ENCODE measurements at regions not wholly inside any gene's neighbourhood (a gene's known extent, or its start where the extent isn't known, plus 50 kb on each side); places are given as distances from the start of the nearest gene placed in this dataset.

DNA sequence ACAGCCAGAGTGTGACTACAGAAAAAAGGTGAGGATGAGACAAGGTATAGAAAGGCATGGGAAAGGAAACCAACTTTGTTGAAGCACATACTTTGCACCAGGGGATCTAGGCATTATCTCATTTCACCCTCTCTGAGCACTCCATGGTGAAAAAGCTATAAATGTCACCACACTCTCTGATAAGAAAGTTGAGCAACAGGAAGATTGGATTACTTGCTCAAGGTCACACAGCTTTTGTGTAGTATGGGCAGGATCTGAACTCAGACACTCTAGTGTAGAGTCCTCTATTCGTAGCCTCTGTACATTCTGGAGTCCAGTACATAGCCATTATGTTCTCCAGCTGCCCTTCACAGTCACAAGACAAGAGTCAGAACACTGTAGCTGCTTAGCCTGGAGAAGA, 163.4 kb upstream of the SEMA6D start:
- DNase-seq = no peak

DNA sequence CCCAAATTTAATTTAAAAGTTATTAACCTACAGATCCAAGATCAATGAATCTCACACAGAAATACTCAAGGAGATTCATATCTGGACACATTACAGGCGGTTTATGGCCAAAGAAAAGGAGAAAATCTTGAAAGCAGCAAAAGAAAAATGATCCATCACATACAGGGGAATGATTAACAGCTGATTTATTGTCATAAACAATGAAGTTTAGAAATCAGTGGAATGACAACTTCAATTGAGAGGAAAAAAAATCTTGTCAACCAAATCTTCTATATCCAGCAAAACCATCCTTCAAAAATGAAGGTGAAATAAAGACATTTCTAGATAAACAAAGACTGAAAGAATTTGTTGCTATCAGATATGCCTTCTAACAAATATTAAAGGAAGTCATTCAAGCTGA, 156.2 kb upstream of the SEMA6D start:
- DNase-seq = no peak

DNA sequence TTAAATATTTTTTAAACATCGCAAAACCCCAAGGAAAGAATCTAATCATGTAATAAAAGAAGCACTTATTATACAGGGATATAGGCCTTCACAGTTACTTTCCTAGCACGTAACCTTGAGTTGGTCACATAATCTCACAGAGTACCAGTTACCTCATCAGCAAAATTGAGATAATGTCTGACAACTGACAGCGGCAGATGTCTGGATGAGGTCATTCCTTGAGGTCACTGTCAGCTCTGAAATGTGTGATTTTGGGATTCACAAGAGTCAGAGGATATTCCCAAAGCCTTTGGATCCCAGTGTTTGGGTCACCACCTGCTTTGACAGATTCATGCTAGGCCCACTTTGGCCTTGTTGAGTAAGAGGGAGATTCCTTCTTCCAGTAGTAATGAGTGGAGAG, 151.4 kb upstream of the SEMA6D start:
- no peak for DNase-seq

DNA sequence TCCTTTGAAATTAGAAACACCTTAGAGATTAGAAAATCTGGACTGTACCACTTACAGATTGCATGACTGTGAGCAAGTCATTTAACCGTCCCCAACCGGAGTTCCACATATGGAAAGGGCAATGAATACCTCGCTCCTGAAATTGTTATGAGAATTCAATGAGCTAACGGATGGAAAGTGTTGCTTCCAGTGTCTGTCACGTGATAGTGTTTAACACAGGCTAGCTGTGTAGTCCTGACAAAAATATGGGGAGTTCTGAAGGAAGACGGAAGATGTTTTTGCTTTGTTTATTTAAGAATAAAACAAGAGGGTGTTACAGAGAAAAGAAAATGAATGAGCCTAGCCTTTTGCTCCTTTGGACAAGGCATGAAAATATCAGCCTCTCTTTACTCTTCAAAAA, 150.7 kb upstream of the SEMA6D start:
- DNase-seq = no peak

DNA sequence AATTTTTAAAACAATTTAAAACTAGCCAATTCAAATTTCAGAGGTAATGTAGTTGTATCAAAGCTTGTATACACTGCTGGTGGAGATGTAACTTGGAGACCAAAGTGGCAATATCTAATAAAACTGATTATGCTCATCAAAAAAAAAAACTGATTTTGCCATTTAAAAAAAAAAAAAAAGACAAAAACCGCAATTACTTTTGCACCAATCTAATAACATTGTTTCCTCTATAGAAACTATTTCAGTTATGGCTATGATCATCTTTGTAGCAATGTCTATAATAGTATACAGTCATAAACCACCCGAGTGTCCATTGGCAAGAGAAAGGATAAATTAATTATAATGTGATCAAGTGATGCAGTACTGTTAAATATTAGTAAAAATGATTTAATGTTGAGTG, 149.3 kb upstream of the SEMA6D start:
- no peak for DNase-seq

DNA sequence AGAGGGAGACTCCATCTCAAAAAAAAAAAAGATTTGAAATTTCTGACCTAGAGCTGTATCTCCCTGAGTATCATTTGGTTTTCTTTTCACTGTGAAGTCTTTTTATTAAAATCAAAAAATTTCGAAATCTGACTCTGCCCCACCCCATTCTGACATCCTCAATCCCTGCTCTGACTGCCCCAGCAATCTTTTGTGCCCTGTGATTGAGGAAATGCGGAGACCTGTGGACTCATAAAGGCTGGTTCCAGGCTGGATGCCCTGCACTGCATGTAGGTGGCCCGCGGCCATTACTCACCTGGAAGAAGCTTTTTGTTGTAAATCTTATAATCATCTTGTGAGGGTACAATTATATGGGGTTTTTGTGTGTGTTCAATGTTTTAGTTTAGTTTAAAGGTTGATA, 147.3 kb upstream of the SEMA6D start:
- no peak for DNase-seq

DNA sequence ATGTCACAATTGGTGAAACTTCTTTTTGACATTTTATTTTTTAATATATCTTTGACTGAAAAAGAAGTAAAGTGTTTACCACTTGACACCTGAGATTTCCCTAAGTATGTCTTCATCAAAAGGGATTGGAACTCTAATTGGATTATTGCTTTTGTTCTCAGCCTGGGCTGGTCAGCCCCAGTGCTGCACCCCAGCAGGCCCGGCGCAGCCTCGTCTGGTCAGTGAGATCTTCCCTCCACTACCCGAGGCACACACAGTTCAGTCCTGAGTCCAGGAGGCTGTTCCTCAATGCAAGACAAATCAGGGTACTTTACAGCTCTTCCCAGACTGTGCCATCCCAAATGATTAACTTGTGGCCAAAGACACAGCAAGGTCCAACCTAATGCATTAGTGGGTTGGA, 146.9 kb upstream of the SEMA6D start:
- no peak for DNase-seq

DNA sequence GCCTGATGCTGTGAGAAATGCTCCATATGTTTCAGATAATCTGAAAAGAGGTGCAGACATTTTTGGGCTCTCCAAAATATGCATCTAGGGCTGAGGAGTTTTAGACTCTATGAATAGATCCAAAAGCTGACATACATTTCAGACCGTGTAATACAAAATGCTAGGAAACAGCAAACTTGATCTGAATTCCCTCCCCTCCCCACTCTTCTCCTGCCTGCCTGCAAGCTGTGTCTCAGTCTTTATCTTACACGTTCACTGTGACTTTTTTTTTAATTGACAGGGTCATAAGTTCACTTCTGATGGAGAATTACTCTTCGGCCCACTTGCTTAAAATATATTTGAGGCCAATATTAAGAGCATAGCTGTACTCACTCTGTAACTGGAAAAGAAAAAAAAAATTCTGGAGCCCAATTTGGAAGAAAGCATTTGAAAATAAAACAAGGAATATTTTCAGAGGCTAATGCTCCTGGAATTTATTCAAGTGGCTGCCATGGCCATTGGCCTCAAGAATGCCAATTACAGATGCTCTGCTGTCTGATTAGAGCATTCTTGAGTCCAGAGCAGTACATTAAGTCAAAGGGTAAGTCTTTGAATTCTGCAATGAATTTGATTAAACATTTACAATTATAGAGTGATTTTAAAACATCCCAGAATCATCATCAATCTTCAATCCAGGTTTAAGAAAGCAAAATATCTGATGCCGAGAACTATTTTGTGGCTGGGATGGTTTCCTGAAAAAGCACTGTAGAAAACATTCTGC, 146.2 kb upstream of the SEMA6D start:
- no peak for DNase-seq

DNA sequence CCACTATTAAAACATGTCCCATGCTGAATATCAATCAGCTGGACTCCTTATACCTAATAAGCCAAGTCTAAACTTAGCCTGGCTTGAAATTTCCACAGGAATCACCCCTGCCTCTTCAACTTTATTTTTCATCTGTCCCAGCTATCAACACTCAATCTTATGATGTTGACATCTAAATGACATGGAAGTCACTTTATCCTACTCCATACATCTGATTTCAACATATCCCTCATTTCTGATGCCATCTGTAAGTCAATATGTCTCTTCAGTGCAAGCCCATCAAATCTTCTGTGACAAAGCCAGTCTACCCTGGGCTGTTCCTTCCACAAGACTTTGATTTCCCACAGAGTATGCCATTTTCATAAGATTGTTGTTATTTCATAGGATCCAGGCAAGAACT, 143.6 kb upstream of the SEMA6D start:
- no peak for DNase-seq

DNA sequence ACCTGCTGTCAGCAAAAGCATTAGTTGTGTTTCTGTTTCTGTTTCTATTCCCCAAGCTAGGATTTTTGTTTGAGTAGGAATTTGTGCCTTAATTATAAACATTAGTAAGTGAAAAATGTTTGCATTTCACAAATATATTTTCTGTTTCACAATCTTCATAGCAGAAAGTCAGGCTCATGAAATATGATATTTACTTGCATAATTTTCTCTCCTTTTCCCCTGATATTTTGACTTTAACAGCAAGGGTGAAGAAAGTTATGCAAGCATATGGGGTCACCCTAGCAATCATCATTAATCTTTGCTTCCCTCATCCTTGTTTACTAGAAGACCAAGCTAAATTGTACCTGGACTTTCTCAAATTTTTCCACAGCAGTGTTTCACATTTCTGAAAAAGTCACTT, 140.3 kb upstream of the SEMA6D start:
- no peak for DNase-seq

DNA sequence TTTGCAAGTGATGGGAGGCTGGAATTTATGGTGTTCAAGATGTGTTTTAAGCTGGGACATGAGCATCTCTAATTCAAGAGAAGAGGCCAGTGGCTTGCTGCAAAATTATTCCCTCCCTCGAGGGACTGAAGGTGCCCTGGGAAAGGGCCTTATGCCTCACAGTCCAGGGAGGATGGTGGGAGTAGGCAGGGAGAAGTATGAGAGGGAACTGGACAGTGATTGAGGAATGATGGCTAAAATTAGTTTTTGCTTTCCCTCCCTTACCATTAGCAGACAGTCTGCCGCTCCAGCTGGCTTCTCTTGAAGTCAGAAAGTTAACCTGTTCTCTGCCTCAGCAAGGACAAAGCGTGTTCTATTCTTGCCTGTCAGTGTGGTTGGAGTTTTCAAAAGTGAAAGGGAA, 139.8 kb upstream of the SEMA6D start:
- no peak for DNase-seq

DNA sequence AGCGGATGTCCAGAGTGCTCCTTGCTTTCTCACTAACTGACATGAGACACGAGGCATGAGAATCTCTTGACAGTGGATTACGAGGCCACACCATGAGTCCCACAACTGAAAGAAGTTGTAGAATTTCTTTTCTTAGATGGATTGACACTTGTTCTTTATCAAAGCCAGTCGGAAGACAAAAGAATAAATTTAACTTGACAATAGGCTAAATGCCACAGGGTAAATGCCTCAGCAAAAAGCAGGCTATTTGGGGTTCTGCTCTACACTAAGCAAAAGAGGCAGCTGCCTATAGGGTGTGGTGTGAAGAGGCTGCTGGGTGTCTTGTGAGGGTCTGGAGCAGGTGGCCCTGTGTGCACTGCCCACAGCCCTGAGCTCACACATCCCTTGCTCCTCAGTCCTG, 135.1 kb upstream of the SEMA6D start:
- no peak for DNase-seq

DNA sequence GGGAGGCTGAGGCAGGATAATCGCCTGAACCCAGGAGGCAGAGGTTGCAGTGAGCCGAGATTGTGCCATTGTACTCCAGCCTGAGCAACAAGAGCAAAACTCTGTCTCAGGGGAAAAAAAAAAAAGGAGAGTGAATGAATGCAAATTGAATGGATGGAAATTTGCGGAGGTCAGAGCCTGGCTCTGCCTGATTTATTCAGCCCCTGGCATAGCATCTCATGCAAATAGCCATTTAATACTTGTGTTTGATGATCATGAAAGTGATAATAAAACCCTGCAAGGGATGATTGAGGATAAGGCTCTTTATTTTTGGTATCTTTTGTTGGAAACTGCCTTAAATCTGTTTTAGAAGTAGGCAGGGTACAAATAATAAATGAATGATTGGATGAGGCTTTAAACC, 133.0 kb upstream of the SEMA6D start:
- no peak for DNase-seq

DNA sequence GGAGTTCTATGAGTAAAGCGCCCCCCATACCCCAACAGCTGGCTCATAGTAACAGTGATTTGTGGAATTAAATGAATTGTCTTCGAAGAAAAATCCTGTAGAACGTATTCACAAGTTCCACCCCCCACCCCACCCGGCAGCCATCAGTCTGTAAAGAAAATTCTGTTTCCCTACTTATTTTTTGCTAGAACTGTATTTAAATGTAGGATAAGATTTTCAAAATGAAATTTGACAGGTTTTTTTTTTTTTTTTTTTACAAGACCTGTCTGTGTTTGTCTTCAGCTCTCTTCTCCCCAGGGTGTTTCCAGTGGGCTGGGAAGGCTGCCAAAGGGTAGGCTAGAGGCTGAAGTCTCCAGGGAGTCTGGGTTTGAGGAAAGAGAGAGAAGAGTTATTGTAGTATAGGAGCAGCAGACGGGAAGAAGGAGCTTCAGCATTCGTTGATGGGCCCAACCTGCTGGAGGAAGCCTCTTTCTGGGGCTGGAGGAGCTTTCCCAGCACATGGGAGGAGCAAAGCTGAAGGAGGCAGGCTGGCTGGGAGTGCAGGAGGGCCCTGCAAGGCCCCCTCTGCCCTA, 130.6 kb upstream of the SEMA6D start:
- DNase-seq = peak; percentile 70

DNA sequence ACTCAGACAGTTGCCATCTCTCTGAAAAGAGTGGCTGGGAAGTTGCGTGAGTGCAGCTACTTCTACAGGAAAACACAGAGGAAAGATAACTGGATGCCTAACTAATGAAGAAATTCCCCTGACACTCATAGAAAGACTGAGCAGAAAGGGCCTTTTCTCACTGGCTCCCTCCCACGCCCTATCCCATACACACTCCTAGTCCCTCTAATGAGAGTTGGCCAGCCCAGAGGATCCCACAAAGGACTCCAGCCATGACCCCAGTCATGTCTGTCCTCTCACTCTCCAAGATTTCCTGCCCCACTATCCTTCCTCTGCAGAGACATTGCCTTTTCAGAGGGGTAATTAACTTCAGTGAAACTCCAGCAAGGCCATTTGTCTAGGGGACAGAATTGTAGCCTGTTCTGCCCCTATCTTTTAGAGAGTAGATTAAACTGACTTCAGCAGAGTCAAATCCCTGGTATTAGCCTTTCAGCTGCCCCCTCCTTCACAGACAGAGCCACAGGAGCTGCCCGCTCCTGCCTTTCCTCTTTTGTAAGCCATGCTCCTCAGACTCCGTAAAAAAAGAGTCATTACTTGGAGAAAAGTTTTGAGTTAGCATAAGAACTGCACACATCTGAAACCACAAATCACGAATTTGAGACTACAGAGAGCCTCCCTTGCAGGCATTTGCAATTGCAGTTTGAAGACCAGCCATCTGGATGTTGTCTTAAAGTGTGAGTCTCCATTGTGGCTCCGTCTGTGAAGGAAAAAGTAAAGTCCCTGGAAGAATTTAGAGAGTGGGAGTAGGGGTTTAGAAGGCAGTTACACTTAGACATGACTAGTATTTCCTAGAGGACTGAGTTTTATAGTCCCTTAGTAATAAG, 129.1 kb upstream of the SEMA6D start:
- DNase-seq = no peak

DNA sequence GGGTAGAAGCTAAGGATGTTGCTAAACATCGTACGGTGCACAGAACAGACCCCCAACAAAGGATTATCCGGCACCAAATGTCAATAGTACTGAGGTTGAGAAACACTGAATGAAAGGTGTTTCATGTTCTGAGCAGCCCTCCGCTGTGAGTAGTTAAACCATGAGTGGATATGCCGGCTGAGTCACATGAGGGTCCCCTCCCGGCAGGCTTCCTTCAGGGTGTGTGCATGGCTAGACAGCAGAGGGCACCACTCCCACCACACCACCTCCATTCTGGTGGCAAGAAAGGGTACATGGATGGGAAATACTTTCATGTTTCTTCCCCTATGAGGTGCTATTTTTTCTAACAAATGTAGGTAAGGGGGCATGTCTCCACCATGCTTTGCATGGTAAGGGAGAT, 128.3 kb upstream of the SEMA6D start:
- DNase-seq = no peak

DNA sequence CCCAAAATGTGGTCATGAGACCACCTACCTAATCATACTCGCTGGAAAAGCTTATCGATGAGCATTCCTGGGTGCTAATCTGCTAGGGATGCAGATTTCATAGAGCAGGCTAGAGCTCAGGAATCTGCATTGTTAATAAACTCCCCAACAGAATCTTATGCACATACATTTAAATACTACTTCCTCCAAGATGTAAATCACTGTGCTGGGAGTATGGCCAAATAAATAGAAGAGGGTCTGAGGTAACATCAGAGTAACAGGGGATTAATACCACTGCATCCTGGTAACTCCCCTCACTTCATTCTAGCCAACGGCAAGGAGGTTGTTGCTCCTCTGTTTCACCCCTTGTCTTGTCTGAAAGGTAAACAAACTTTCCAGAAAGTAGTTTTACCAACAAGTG, 118.3 kb upstream of the SEMA6D start:
- no peak for DNase-seq

DNA sequence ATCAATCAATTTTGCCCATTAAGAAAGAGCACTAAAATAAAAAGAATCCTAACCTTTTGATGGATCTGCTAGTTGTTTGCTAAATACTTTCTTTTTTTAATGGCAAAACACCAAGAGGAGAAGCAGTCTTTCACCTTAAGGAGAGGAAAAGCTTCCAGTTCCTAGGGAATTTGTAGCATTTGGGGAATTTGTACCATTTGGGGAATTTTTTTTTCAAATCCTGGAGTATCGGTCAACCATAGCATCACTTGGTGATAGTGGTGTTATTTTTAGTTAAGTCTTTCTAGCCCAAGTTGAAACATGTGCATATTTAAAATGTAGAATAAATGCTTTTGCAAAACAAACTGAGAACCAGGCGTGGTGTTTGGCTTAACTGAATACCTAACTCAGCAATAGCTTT, 117.5 kb upstream of the SEMA6D start:
- DNase-seq = no peak

DNA sequence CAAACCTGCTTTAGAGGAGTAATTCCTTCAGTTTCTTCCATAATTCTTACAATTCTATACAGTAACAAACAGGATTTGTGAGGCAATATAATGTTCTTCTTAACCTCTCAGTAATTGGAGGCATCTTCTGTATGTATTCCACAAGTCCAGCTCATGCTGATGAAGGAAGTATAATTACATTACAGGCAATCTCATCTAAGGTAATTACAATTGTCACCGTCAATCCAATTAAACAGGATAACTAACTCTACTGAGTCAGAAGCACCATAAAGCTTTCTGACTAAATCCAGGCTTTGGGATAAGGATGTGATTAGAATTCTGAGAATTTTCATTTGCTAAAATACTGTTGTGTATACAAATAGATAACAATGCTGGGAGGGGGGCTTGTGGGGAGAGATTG, 115.2 kb upstream of the SEMA6D start:
- no peak for DNase-seq

DNA sequence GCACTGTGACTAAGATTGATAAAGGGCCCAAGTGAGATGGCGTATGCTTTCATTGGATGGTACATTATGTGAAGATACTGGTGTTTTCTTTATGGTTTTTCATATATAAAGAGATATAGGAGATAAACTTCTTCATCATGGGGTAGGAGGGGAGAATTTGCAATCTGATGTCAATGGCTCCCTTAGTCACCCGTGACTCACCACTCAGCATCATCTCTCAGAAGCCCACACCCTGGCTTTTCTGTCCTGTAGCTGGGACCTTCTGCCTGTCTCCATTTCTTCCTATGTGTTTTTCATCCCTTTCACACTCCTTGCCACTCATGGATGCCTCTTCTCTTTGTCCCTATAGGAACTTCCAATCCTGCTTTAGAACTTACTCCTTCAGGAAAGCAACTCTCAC, 114.3 kb upstream of the SEMA6D start:
- no peak for DNase-seq

DNA sequence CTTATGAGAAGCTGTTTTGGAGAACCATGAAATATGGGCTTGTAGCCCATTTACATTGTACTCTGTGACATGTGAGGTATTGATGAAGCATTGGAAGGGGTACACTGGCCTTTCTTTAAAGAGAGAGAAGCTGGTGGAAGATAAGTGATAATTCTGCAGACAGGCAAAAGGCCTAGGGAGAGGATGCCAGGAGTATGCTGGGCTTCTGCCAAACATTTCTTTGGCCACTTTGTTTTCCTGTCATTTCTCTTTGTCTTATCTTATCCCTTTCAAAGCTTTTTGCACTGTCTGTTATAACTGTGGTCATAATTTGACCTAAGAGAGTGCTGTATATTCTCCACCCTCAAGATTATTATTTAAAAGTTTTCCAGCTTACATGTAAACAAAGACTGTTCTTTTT, 109.6 kb upstream of the SEMA6D start:
- no peak for DNase-seq

DNA sequence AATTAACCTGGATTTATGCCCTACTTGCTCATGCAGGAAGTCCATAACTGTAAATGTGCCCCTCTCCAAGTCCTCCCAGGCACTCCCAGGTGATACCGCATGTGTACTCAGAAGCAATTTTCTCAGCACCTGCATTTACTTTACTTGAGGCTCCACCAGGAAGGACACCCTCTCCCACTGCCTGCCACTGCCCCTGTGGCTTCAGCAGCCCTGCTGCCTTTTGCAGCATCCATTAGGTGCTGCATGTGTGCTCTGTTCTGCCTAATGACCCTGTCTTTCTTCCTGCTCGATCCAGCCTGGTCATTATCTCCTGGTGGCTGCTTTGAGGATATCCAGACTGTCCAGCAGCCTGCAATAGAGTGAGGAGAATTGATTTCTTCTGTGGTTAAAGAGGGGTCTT, 107.6 kb upstream of the SEMA6D start:
- peak; percentile 90 for DNase-seq

DNA sequence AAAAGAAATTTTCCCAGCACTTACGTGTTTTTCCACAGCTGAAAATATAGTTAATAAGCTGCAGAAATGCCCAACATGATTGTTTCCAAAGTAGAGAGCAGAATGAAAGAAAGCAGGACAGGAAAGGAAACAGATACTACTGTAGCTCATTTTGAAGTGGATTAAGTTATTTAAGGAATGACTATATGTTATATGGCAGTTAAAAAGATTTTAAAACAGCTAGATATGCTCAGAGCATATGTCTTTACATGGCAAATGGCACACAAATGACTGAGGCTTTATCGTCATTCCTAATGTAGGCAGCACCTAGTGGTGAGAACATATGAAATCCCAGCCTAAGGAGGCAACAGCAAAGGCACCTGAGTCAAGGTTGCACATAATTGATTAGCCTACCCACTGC, 106.6 kb upstream of the SEMA6D start:
- no peak for DNase-seq

DNA sequence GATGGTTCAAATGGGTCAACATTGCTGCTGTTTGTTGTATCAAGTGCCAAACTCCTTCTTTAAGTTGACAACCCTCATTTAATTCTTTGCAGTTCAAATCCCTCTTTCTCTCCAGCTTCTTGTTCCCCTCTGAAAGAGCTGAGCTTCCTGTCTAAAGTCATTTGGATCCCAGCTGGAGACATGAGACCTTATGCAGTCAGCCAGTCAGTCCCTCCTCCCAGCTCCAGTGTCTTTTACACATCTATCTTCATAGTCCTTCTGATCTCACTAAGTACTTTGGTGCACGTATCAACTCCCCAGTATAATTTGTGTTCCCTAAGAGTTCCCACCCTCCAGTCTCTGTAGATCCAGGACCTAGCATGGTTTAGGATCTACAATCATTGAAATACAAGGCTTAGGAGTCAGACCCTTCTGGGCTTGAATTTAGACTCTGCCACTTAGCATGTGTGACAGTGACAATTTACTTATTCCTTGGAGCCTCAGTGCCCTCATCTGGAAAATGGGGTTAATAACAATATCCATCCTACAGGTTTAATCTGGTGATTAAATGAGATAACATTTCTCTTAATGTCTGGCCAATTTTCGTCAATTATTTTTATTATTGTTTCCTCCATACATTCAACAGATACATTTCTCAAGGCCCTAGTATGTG, 102.8 kb upstream of the SEMA6D start:
- no peak for DNase-seq

Measured in NCI-H146 (cell line).